ENCODE measurements at regions not wholly inside any gene's neighbourhood (a gene's known extent, or its start where the extent isn't known, plus 50 kb on each side); places are given as distances from the start of the nearest gene placed in this dataset.

GRCh38 chr10:131724169-131724545 is 176.7 kb upstream of the PPP2R2D start:
- no peak for DNase-seq (ENCODE audit: low read depth)
- H3K4me3 ChIP-seq (ENCODE audit: low read depth, low read length): no peak overlapping the region
- no peak for TF ChIP-seq CTCF (IDR thresholded peaks at IDR 0.05; ENCODE audit: insufficient read depth, low read depth, low read length, missing control alignments)

GRCh38 chr10:131724891-131725580 is 175.8 kb upstream of the PPP2R2D start:
- DNase-seq (ENCODE audit: low read depth): no peak

GRCh38 chr10:131725581-131726069 is 175.2 kb upstream of the PPP2R2D start:
- H3K4me3 ChIP-seq (ENCODE audit: low read depth, low read length): no peak overlapping the region
- DNase-seq (ENCODE audit: low read depth): no peak
- TF ChIP-seq CTCF (IDR thresholded peaks at IDR 0.05; ENCODE audit: insufficient read depth, low read depth, low read length, missing control alignments): no peak

More at GRCh38 chr10:131724891-131725580, 175.8 kb upstream of the PPP2R2D start:
- H3K4me3 ChIP-seq (ENCODE audit: low read depth, low read length): no peak overlapping the region
- no peak for TF ChIP-seq CTCF (IDR thresholded peaks at IDR 0.05; ENCODE audit: insufficient read depth, low read depth, low read length, missing control alignments)

- no peak for TF ChIP-seq CTCF (IDR thresholded peaks at IDR 0.05; ENCODE audit: insufficient read depth, low read depth, low read length, missing control alignments)
- DNase-seq (ENCODE audit: low read depth): no peak
- no peak overlapping the region for H3K4me3 ChIP-seq (ENCODE audit: low read depth, low read length)
Observed at GRCh38 chr10:131726076-131726880, 174.5 kb upstream of the PPP2R2D start.

GRCh38 chr10:131726967-131727366 is 173.8 kb upstream of the PPP2R2D start:
- TF ChIP-seq CTCF (IDR thresholded peaks at IDR 0.05; ENCODE audit: insufficient read depth, low read depth, low read length, missing control alignments): no peak
- H3K4me3 ChIP-seq (ENCODE audit: low read depth, low read length): no peak overlapping the region
- DNase-seq (ENCODE audit: low read depth): no peak

GRCh38 chr10:131727560-131727959 is 173.2 kb upstream of the PPP2R2D start:
- no peak for DNase-seq (ENCODE audit: low read depth)
- no peak overlapping the region for H3K4me3 ChIP-seq (ENCODE audit: low read depth, low read length)
- TF ChIP-seq CTCF (IDR thresholded peaks at IDR 0.05; ENCODE audit: insufficient read depth, low read depth, low read length, missing control alignments): no peak
